ENCODE measurements at regions not wholly inside any gene's neighbourhood (a gene's known extent, or its start where the extent isn't known, plus 50 kb on each side); places are given as distances from the start of the nearest gene placed in this dataset.

- H3K27ac ChIP-seq (ENCODE audit: low read depth, low read length): no peak overlapping the region
- H3K27me3 ChIP-seq (ENCODE audit: control insufficient read depth, low read length): no peaks in the 10 kb centered on the region
- no peaks in the 10 kb centered on the region for H3K9me2 ChIP-seq (replicated peaks; ENCODE audit: control insufficient read depth, low read length)
- H3F3A ChIP-seq (ENCODE audit: control insufficient read depth, insufficient read depth): no peaks in the 10 kb centered on the region
- H3K4me2 ChIP-seq (ENCODE audit: low read length): no peak overlapping the region
- H3K79me2 ChIP-seq (ENCODE audit: control insufficient read depth, low read length): no peaks in the 10 kb centered on the region
- no peak for TF ChIP-seq CTCF (IDR thresholded peaks at IDR 0.05; ENCODE audit: low read depth, low read length, poor library complexity, severe bottlenecking)
- no peak for TF ChIP-seq EZH2phosphoT487 (IDR thresholded peaks at IDR 0.05; ENCODE audit: borderline replicate concordance, low read length)
- H3K4me3 ChIP-seq (ENCODE audit: low read length): no peak overlapping the region
- H4K20me1 ChIP-seq (ENCODE audit: control insufficient read depth, insufficient read depth, low read depth, low read length): no peaks in the 10 kb centered on the region
- no peaks in the 10 kb centered on the region for H3K36me3 ChIP-seq (ENCODE audit: control insufficient read depth, low read length)
- no peaks in the 10 kb centered on the region for H3K9me3 ChIP-seq (ENCODE audit: control insufficient read depth, insufficient read depth, low read length)
- H3K4me1 ChIP-seq (ENCODE audit: control insufficient read depth, low read length): no peaks in the 10 kb centered on the region
Measured at GRCh38 chr5:93303291-93303691, 277.7 kb downstream of the NR2F1-AS1 start.

- no peaks in the 10 kb centered on the region for H3F3A ChIP-seq (ENCODE audit: control insufficient read depth, insufficient read depth)
- H3K9me2 ChIP-seq (replicated peaks; ENCODE audit: control insufficient read depth, low read length): no peaks in the 10 kb centered on the region
- H3K4me2 ChIP-seq (ENCODE audit: low read length): no peak overlapping the region
- H3K36me3 ChIP-seq (ENCODE audit: control insufficient read depth, low read length): no peaks in the 10 kb centered on the region
- no peaks in the 10 kb centered on the region for H3K79me2 ChIP-seq (ENCODE audit: control insufficient read depth, low read length)
- TF ChIP-seq EZH2phosphoT487 (IDR thresholded peaks at IDR 0.05; ENCODE audit: borderline replicate concordance, low read length) (no peak), CTCF (IDR thresholded peaks at IDR 0.05; ENCODE audit: low read depth, low read length, poor library complexity, severe bottlenecking) (no peak)
- H3K4me3 ChIP-seq (ENCODE audit: low read length): no peak overlapping the region
- H3K4me1 ChIP-seq (ENCODE audit: control insufficient read depth, low read length): no peaks in the 10 kb centered on the region
- no peak overlapping the region for H3K27ac ChIP-seq (ENCODE audit: low read depth, low read length)
- no peaks in the 10 kb centered on the region for H4K20me1 ChIP-seq (ENCODE audit: control insufficient read depth, insufficient read depth, low read depth, low read length)
- H3K27me3 ChIP-seq (ENCODE audit: control insufficient read depth, low read length): no peaks in the 10 kb centered on the region
- no peaks in the 10 kb centered on the region for H3K9me3 ChIP-seq (ENCODE audit: control insufficient read depth, insufficient read depth, low read length)
Measured at GRCh38 chr5:93302711-93303110, 278.3 kb downstream of the NR2F1-AS1 start.

- Histone ChIP-seq H3K4me1 (ENCODE audit: control insufficient read depth, low read length) (no peaks in the 10 kb centered on the region), H3K27me3 (ENCODE audit: control insufficient read depth, low read length) (no peaks in the 10 kb centered on the region)
- TF ChIP-seq CTCF (IDR thresholded peaks at IDR 0.05; ENCODE audit: low read depth, low read length, poor library complexity, severe bottlenecking): no peak
- no peak for TF ChIP-seq EZH2phosphoT487 (IDR thresholded peaks at IDR 0.05; ENCODE audit: borderline replicate concordance, low read length)
Measured at GRCh38 chr5:93300945-93301344, 280.1 kb downstream of the NR2F1-AS1 start.

More at GRCh38 chr5:93300945-93301344, 280.1 kb downstream of the NR2F1-AS1 start:
- Histone ChIP-seq H3F3A (ENCODE audit: control insufficient read depth, insufficient read depth) (no peaks in the 10 kb centered on the region), H3K9me2 (replicated peaks; ENCODE audit: control insufficient read depth, low read length) (no peaks in the 10 kb centered on the region), H3K4me2 (ENCODE audit: low read length) (no peak overlapping the region), H3K27ac (ENCODE audit: low read depth, low read length) (no peak overlapping the region), H4K20me1 (ENCODE audit: control insufficient read depth, insufficient read depth, low read depth, low read length) (no peaks in the 10 kb centered on the region), H3K36me3 (ENCODE audit: control insufficient read depth, low read length) (no peaks in the 10 kb centered on the region), H3K9me3 (ENCODE audit: control insufficient read depth, insufficient read depth, low read length) (no peaks in the 10 kb centered on the region), H3K79me2 (ENCODE audit: control insufficient read depth, low read length) (no peaks in the 10 kb centered on the region), H3K4me3 (ENCODE audit: low read length) (no peak overlapping the region)

All from DOHH2 (cell line).